NCI-H1105 treated with DMSO at 0.1 percent for 48 hours (cell line): ENCODE measurements at regions not wholly inside any gene's neighbourhood (a gene's known extent, or its start where the extent isn't known, plus 50 kb on each side); places are given as distances from the start of the nearest gene placed in this dataset.

Experiments used
- DNase-seq: peaks from one replicate; lab custom pipeline; 2025; lab: John Stamatoyannopoulos, UW

DNA sequence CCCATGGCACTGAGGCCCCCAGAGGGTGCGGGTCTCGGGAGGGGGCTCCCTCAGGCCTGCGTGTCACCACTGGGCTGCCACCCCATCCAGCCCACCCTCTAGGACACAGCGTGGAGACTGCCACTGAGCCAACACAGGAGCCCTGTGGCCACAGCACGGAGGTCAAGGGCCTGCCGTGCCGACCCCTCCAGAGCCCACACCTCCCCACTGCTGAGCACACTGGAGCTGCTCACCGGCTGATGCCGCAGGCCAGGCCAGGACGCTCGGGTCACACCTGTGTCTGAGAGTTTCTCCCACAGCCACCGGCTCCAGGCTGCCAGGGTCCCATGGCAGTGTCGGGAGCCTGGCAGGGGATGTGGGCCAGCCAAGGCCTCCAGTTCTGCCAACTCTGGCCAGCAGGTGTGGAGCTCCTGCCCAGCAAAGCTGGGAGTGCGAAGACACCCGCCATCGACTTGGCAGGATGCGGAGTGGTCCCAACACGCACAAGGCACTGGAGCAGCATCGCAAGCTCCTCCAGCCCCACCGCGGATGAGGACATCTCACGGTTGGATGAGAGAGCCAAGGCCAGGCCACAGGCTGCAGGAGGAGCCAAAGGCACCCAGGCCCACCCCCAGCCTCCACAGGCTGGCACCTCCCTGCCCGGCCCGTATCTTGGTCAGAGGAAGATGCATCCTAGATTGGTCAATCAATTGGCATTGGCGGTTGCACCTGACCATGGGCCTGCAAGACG is 187.1 kb downstream of the BRD1 start:
- DNase-seq = no peak

DNA sequence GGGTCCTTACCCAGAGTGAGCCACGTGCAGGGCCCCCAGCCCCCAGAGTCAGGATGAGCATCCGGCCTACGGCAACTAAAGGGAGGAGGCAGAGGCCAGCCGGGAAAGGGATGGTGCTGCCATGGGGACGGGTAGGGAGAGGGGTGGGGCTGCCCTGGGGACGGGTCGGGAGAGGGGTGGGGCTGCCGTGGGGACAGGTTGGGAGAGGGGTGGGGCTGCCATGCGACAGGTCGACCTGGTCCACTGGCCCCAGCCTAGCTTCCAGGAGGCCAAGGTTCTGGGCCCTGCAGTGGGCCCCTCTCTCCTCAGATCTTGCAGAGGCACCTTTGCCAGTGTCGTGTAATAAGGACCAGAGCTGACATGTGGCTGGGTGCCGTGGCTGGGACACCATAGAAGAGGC is 187.7 kb downstream of the BRD1 start:
- DNase-seq = no peak

DNA sequence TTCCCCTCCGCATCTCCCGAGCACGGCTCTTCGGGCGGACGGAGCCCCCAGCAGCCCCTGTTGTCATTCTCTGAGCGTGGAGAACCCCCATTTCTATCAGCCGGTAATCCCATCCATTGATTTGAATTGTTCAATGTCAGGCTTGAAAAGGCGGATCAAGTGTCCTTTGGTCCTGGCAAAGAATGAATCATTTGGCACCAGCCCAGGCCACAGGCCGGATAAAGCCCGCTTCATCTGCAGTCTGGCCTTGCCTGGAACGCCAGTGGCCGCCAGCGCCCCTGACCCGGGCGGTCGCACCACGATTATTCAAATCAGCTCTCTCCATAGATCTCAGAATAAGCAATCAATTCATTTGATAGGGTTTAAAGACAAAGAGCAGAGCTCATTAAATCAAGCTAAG is 188.9 kb downstream of the BRD1 start:
- DNase-seq = no peak

DNA sequence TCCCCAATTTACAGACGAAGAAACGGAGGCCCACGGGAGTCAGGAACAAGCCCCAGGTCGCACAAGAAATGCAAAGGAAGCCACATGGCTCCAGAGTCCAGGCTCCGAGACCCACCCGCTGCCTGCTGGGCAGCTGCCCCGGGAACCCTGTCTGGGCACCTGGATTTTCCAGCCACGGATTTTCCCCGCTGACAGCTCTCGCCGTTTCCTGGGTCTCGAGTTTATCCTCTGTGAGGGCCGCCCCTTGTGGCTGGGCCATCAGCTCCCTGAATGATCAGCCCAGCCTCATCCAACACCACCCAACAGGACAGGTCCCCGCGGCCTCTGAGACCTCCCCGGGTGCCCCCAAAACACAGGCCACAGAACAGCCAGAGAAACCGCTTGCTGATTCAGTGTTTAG is 189.7 kb downstream of the BRD1 start:
- no peak for DNase-seq

DNA sequence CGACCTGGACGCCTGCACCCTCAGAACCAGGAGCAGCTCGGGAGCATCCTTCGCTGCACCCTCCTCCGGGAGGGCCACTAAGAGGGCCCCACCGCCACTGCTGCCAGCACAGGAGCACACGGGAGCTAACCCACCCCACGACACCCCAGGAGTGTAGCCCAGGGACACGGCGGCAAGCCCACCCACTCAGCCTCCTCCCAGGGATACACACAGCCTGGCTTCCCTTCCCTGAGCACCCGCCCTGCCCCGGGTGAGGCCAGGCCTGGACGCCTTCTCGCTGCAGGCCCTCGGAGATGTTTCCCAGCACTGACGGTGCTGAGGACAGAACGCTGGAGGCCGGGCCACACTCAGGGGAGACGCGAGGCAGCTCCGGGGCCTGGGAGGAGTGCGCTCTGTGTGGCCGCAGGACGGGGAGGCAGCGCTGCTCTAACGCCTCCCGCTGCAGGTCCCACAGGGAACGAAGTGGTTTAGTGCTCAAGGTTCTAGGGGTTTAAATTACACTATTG is 190.4 kb downstream of the BRD1 start:
- DNase-seq = no peak

DNA sequence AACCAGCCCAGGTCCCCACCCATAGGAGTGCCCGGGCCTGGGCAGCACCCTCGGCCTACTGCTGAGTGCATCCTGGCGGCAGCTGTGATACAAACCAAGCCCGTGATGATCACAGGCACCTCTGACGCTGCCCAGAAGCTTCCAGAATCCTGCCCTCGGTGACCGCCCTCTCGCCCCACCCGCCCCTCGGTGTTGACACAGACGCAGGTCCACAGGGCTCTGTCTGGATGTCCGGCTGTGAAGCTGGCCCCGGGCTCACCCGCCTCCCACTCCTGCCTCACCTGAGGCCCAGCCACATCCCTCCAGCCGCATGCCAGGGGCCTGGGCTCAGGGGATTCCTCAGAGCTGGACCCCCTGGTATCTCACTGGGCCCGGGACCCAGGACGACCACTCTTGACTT is 191.0 kb downstream of the BRD1 start:
- DNase-seq = no peak

DNA sequence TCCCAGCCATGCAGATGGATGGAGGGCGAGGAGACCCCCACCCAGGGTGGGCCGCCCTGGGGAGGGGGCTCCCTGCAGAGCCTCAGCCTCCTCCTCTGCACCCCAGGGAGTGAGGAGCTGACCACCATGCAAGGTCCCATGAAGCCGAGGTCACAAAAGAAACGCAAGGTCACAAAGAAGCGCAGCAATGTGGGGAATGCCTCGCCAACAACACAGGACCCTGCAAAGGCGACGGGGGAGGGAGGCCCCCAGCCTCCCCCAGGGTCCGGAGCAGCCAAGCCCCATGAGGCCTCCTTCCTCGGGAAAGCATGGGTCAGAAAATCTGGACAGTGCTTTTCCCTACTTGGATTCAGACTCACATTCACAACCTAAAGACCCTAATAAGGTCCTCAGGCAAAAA is 191.5 kb downstream of the BRD1 start:
- DNase-seq = no peak

DNA sequence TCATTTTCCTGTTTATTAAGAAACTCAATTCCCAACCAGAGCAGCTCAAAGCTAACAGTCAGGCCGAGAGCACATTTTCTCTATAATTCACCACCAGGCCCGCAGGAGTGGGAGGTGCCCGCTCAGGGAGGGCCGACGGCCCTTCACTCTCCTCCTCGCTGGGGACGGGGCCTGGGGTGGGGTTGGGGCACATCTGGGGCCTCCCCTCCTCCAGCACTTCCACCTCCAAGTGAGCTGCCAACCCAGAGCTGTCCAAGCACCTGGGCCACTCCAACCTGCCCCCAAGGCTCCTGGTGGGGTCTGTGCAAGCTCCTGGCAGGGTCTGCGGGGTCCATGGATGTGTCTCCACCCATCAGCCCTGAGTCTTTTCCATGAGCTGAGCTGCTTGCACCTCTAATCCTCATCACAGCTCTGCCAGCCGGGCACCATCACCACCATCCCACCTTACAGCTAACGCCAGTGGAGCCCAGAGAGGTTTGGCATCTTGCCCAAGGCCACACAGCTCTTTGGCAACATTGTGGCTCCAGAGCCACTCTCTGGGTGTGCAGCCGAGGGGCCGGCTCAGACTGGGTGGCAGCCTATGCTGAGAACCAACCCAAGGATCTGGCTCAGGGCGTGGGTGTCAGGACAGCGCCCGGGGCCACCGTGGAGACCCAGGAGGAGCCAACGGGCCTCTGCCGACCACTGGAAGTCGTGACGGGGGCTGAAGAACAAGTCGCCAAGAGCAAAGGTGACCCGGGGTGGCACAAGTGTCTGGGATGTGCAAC is 193.5 kb downstream of the BRD1 start:
- DNase-seq = no peak

DNA sequence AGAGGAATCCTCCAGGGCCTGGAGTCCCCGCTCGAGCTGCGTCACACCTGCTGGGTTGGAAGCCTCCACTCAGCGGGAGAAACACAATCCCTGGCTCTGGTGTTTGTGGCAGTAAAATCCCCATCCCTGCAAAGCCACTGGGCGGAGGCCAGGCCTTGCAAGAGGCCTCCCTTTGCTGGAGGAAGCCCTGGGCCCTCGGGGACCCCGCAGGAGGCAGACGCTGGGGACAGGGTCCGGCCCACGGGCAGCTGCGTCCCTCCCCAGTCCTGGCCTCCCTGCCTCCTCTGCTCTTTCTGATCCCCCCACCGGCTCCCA is 194.7 kb downstream of the BRD1 start:
- no peak for DNase-seq

DNA sequence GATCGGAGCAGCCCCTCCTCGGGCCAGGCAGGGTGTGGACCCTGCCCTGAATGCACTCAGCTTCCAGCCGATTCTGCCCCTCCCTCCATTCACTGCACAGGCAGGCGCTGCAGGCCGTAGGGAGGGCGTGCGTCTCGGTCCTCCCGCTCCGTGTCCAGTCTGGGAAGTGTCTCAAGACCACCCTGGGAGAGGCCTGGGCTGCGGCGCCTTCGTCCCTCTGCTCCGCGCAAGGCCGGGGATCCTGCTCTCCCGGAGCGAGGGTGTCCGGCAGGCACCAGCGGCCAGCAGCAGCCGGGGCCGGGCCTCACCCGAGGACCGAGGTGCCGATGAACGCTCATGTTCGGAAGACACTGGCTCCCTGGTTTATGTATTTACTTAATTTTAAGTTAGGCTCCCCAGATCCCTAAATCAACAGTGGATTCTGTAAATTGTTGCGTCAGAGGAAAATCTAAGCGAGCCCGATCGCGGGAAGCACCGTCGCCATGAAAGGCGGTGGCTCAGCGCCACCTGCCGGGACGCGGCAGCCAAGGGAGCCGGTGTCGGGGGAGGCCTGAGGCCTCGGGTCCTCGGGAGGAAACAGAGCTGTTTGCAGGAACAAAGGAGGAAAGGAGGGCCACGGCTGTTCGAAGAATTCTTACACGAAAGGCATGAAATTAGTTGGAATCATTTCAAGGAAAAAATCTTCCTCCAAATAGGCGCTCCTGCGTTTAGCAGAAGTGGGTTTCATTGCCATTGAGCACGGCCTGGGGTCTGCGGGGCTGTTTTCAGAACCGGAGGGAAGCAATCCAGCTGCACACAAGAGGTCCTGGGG is 195.3 kb downstream of the BRD1 start:
- DNase-seq = peak; percentile 39

DNA sequence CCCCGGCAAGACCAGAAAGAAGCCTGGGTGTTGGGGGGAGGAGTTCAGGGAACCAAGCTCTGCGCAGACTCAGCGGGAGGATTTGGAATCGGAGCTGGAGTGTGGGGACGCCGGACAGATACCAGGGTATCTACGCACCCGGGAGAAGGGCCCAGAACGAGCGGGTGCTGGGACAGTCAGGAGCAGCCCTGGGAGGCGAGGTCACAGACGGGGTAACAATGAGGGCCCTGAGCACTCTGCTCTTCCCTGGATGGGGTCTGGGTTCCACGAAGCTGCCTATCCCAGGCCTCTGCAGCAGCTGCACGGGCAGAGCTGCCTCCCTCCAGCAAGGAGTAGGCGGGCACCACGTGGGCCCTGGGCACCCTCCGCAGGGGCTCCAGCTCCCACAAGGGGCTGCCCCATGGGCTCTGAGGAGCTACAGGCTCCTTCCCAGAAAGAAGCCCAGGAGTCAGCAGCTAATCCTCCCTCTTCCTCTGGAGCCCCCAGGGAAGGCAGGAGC is 197.2 kb downstream of the BRD1 start:
- DNase-seq = no peak

DNA sequence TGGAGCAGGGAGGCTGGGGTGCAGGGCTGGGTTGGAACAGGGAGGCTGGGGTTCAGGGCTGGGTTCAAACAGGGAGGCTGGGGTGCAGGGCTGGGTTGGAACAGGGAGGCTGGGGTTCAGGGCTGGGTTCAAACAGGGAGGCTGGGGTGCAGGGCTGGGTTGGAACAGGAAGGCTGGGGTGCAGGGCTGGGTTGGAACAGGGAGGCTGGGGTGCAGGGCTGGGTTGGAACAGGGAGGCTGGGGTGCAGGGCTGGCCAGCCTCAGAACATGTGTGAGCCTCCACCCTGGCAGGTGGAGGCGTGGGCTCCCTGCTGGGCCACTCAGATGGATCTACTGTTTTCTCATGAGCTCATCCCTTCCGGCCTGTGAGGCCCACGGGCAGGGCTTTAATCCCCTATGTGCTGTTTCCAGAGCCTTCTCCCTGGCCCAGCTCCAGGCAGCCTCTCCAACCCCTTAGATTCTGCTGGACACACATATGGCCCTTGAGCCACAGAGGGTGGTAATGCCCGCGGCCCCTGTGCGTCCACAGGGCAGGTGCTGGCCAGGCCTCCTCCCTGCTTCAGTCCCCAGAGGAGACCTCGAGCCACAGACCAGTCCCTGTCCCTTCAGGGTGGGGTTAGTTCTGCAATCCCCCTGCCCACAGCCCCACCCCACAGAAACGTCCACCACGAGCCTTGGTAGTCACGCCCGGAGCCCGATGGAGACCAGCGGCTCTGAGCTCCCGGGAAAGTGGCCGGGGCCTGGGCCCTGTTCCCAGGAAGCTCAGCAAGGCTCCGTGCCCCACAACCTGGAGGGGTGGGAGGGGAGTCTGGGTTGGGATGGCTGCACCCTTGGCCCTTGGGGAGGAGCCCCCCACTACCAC is 197.9 kb downstream of the BRD1 start:
- DNase-seq = no peak

DNA sequence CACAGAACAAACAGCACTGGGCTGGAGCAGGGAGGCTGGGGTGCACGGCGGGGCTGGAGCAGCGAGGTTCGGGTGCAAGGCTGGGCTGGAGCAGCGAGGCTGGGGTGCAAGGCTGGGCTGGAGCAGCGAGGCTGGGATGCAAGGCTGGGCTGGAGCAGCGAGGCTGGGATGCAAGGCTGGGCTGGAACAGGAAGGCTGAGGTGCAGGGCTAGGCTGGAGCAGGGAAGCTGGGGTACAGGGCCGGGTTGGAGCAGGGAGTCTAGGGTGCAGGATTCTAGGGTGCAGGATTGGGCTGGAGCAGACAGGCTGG is 198.5 kb downstream of the BRD1 start:
- no peak for DNase-seq

DNA sequence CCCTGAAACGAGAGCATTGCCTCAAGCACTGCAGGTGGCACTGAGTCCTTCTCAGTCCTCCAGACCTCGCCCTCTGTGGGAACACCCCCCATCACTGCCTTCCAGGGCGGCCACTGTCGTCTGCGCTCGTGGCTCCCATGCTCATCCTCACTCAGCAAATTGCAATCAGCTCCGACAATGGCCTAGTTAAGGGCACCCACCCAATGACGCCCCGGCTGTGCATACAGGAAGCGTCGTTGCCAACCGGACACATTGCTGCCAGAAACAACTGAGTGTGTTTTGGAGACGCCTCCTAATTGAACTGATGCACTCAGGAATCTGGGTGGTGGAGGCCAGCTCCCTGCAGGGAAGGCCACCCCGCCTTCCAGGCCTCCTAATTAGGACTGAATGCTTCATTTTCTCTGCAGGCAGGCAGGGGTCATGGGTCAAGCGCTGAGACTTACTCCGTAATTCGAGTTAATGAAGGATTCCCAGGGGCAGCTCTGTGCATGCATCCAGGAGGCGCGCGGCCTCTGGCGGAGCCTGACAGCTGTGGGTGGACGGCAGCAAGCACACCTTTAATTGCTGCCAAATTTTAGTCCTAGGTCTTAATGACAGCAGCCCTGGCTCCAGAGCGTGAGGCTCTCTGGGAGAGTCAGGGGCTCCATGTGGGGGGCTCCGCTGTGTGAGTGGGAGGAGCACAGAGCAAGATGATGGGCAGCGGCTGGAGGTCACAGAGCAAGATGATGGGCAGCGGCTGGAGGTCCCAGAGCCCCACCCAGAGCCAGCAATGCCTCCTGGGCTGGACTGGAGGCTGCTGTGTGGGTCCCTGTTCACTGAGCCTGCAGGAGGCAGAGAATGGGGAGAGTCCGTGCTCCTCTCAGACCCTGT is 199.0 kb downstream of the BRD1 start:
- DNase-seq = peak; percentile 11

DNA sequence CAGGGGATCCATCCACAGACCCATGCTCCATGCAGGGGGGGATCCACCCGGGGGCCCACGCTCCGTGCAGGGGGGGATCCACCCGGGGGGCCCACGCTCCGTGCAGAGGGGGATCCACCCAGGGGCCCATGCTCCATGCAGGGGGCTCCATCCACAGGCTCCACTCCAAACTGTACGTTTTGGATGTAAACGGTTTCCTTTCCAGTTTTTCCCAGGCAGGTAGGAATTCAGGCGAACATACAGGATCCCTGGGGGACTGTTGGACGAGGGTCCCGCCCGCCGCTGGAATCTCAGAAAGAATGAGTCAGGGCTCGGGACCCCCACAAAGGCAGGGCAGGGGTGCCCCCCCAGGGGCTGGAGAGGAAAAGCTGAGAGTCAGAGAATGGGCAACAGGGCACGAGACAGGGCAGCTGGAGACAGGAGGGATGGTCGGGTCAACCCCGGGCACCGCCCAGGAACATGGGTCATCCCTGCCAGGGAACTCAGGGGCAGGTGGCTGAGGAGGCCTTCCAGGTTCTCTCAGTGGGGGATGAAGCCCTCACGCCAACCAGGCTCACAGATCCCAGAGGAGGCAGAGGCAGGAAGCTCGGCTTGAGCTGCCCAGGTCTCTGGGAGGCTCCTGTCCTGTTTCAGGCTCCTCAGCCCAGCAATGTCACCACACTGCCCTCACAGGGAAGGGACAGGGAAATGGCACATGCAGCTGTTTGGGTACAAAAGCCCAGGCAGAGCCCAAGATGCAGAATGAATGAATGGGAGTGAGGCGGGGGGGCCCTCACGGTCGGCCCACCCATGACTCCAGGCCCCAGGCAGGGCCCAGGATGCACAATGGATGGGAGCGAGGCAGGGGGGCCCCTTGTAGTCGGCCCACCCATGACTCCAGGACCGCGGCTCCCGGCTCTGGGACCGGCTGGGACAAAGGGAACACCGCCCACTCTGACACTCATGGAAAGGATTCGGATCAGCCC is 200.2 kb downstream of the BRD1 start:
- DNase-seq = no peak

DNA sequence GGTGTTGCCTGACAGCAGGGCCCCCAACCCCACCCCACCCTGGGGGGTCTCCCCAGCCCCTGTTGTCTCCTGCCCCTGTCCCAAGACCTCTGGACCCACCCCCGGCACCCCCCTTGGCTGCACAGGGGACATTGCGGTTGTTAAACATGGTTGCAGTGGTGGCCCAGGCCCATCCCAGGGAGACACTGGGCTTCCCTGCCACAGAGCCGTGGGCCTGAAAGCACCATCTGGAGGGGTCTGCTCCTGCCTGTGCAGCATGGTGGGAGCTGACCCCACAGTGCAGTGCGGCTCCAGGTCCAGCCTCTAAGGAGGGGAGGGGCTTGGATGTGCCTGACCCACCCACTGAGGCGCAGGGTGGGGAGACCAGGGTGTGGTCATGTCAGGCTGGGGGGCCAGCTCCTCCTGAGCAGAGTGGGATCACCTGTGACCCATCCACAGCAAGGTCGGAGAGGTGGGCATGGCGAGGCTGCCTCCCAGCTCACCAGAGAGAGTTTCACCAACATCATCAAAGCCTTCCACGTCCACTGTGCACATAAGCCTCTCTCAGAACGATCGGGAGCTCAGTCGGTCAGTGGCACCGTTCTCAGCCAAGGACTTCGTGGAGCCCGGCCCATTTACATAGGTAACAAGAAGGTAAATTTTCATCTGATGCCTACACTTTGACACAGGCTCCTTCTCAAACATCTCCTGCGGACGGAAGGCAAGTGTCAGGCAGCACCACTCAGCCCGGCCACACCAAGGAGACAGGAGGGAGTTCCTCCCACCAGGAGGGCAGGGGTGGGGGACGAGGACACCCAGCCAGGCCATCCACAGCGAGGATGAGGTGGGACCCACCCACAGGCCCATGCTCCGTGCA is 201.1 kb downstream of the BRD1 start:
- no peak for DNase-seq

DNA sequence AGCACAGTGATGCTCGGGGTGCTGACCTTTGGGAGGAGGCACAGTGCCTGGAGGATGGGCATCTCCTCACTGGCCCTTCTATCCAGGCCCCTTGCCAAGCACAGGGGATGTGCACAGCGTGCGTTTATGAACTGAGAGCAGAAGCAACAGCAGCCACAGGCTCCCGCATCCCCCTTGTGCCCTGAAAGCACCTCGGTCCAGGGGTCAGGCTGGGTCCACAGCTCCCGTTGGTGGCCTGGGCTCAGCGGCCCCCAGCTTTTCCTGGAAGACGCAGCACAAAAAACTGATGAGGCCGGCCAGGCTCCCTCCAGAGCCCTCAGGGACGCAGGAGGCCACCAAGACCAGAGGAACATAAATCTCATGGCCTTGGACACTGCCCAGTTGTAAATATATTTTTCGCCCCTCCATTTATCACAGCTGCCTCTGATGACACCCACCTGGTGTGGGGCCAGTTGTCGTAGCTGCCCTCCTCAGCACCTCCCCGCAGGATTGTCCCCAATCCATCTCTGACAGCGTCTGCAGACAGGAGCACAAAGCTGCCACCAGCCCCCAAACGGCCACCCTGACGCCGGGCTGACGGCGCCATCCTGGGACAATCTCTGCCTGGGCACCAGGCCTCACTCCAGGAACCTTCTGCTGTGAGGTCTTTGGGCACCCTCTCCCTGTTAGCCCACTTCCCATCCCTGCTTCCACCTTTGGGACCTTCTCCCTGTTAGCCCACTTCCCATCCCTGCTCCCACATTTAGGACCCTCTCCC is 203.1 kb downstream of the BRD1 start:
- no peak for DNase-seq

DNA sequence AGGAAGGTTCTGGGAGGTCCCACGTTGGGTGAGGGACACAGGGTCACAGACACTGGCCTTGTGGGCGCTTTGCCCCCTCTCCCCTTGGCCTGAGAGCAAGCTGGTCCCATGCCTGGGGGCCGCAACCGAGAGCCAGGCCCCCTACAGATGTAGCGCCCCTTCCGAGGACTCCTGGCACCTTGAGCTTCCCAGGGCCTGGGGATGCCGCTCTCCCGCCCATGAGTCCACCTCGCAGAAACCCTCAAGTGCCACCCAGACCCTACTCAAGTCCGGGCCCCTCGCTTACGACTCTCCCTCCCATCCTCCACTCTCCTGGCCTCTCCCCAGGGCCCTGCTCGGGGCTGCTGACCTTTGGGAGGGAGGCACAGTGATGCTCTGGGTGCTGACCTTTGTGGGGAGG is 204.0 kb downstream of the BRD1 start:
- DNase-seq = no peak
